H1 (cell line): ENCODE measurements at regions not wholly inside any gene's neighbourhood (a gene's known extent, or its start where the extent isn't known, plus 50 kb on each side); places are given as distances from the start of the nearest gene placed in this dataset.

Experiments used
- CTCF ChIA-PET: fragments of 300-600 bp; sonication (Branson Sonifier 250); formaldehyde crosslinking; loops from one replicate; lab custom pipeline; 2021; ENCODE audit not compliant: partially characterized antibody; lab: Charles Lee
- POLR2A ChIA-PET: fragments of 300-600 bp; sonication (Branson Sonifier 250); formaldehyde crosslinking; loops from one replicate; lab custom pipeline; 2021; ENCODE audit warnings: inconsistent platforms; ENCODE audit not compliant: partially characterized antibody; lab: Charles Lee
- DNase-seq, 2 experiments: peaks; one replicate each; pipeline versions ENCODE4 v3.0.0 to v3.0.0-alpha.2; 2010 to 2022; ENCODE audit warnings: low spot score in 2 of 2, low read depth in 1 of 2, mixed read lengths in 1 of 2
- FAIRE-seq: peaks from 2 replicates; lab custom pipeline; 2011; peaks lifted over from hg19 to GRCh38; lab: Jason Lieb, UNC
- H2AFZ ChIP-seq: 2 replicates; pipeline ENCODE4 v1.8.1; 2012; ENCODE audit warnings: low read length, inconsistent platforms
- H2AK5ac ChIP-seq: 2 replicates; pipeline ENCODE4 v1.6.1; 2013; ENCODE audit warnings: low read depth, low read length
- H2BK120ac ChIP-seq: replicated peaks from 2 replicates; pipeline ENCODE3; 2013; ENCODE audit warnings: low read depth, low read length, inconsistent platforms
- H2BK12ac ChIP-seq: 2 replicates; pipeline ENCODE4 v1.6.1; 2013; ENCODE audit warnings: low read depth, low read length
- H2BK15ac ChIP-seq: 2 replicates; pipeline ENCODE4 v1.6.1; 2013; ENCODE audit warnings: low read length
- H2BK20ac ChIP-seq: 2 replicates; pipeline ENCODE4 v1.6.1; 2013; ENCODE audit warnings: low read length
- H2BK5ac ChIP-seq: 2 replicates; pipeline ENCODE4 v1.6.1; 2013; ENCODE audit warnings: low read depth, low read length
- H3K14ac ChIP-seq: 2 replicates; pipeline ENCODE4 v1.6.1; 2013; ENCODE audit warnings: inconsistent platforms; ENCODE audit not compliant: insufficient read length
- H3K18ac ChIP-seq: 2 replicates; pipeline ENCODE4 v1.6.1; 2013; ENCODE audit warnings: low read length; ENCODE audit errors: extremely low read depth
- H3K23ac ChIP-seq: 2 replicates; pipeline ENCODE4 v1.6.1; 2013; ENCODE audit warnings: inconsistent platforms; ENCODE audit not compliant: insufficient read length
- H3K23me2 ChIP-seq: 2 replicates; pipeline ENCODE4 v1.6.1; 2013; ENCODE audit warnings: low read depth, low read length
- H3K27ac ChIP-seq: 2 replicates; pipeline ENCODE4 v1.6.1; 2011; ENCODE audit warnings: low read depth, low read length, inconsistent platforms
- H3K27me3 ChIP-seq, 4 experiments: replicated peaks in 1 of 4; 1 replicate in 1 of 4; 2 replicates in 3 of 4; pipeline versions ENCODE4 v1.6.1 to v1.8.1; 2011 to 2013; ENCODE audit warnings: low read length in 3 of 4, mild to moderate bottlenecking in 3 of 4, inconsistent platforms in 2 of 4, mixed read lengths in 2 of 4, moderate library complexity in 1 of 4; ENCODE audit not compliant: control insufficient read depth in 3 of 4, insufficient read depth in 3 of 4; ENCODE audit errors: extremely low read depth in 1 of 4
- H3K36me3 ChIP-seq, 4 experiments: 2 replicates each; pipeline versions ENCODE4 v1.6.1 to v1.8.1; 2011 to 2013; ENCODE audit warnings: mild to moderate bottlenecking in 4 of 4, low read length in 3 of 4, moderate library complexity in 2 of 4, control low read depth in 1 of 4, inconsistent platforms in 1 of 4; ENCODE audit not compliant: insufficient read depth in 4 of 4, control insufficient read depth in 2 of 4
- H3K4ac ChIP-seq: replicated peaks from 2 replicates; pipeline ENCODE3; 2013; ENCODE audit warnings: low read length, low read depth, mixed read lengths, inconsistent platforms; ENCODE audit not compliant: insufficient read length
- H3K4me1 ChIP-seq, 4 experiments: replicated peaks in 1 of 4; 1 replicate in 1 of 4; 2 replicates in 3 of 4; pipeline versions ENCODE4 v1.6.1 to v1.8.1; 2011 to 2013; ENCODE audit warnings: low read length in 3 of 4, inconsistent platforms in 2 of 4, mixed read lengths in 1 of 4; ENCODE audit not compliant: insufficient read depth in 4 of 4, control insufficient read depth in 3 of 4
- H3K4me2 ChIP-seq, 2 experiments: 2 replicates each; pipeline versions ENCODE4 v1.6.1 to v1.8.1; 2011 to 2013; ENCODE audit warnings: low read depth in 2 of 2, low read length in 2 of 2, control low read depth in 1 of 2, inconsistent platforms in 1 of 2, mild to moderate bottlenecking in 1 of 2; ENCODE audit not compliant: insufficient read depth in 1 of 2
- H3K4me3 ChIP-seq, 4 experiments: fragments of 200-600, 300-600 bp in 1 of 4; sonication (generic), shearing (Covaris generic), sonication (Bioruptor Twin) in 1 of 4; 2 replicates each; pipeline versions ENCODE4 v1.5.1 to v1.8.1; 2011 to 2016; ENCODE audit warnings: low read length in 4 of 4, low read depth in 3 of 4, control low read depth in 2 of 4, inconsistent platforms in 2 of 4, mild to moderate bottlenecking in 2 of 4, mixed read lengths in 1 of 4, moderate library complexity in 1 of 4; ENCODE audit not compliant: insufficient read depth in 2 of 4; ENCODE audit errors: extremely low read depth in 1 of 4
- H3K56ac ChIP-seq: replicated peaks from 2 replicates; pipeline ENCODE3; 2013; ENCODE audit warnings: low read depth, mild to moderate bottlenecking, mixed read lengths, low read length, inconsistent platforms; ENCODE audit not compliant: insufficient read length
- H3K79me1 ChIP-seq: 2 replicates; pipeline ENCODE4 v1.6.1; 2013; ENCODE audit warnings: low read depth, low read length, control low read depth
- H3K79me2 ChIP-seq, 2 experiments: 2 replicates each; pipeline versions ENCODE4 v1.6.1 to v1.8.1; 2012 to 2013; ENCODE audit warnings: low read length in 2 of 2, mild to moderate bottlenecking in 2 of 2, inconsistent platforms in 1 of 2; ENCODE audit not compliant: insufficient read depth in 2 of 2, control insufficient read depth in 1 of 2
- H3K9ac ChIP-seq, 4 experiments: replicated peaks in 1 of 4; 1 replicate in 1 of 4; 2 replicates in 3 of 4; pipeline versions ENCODE4 v1.6.1 to v1.8.1; 2011 to 2013; ENCODE audit warnings: low read depth in 3 of 4, low read length in 3 of 4, control low read depth in 2 of 4, mild to moderate bottlenecking in 2 of 4, moderate library complexity in 2 of 4, inconsistent platforms in 1 of 4; ENCODE audit errors: extremely low read depth in 1 of 4
- H3K9me3 ChIP-seq, 2 experiments: 2 replicates each; pipeline versions ENCODE4 v1.6.1 to v1.8.1; 2012 to 2013; ENCODE audit warnings: mild to moderate bottlenecking in 2 of 2, moderate library complexity in 2 of 2, control low read depth in 1 of 2, inconsistent platforms in 1 of 2, low read depth in 1 of 2, low read length in 1 of 2, mixed read lengths in 1 of 2; ENCODE audit not compliant: insufficient read depth in 2 of 2
- H4K20me1 ChIP-seq, 2 experiments: replicated peaks in 1 of 2; 2 replicates each; pipeline versions ENCODE3 to v1.8.1; 2011 to 2013; ENCODE audit warnings: inconsistent platforms in 2 of 2, low read length in 2 of 2, mild to moderate bottlenecking in 1 of 2; ENCODE audit not compliant: insufficient read depth in 2 of 2, control insufficient read depth in 1 of 2
- H4K5ac ChIP-seq: 2 replicates; pipeline ENCODE4 v1.6.1; 2013; ENCODE audit warnings: low read length, low read depth, mixed read lengths, inconsistent platforms; ENCODE audit not compliant: insufficient read length
- H4K8ac ChIP-seq: 2 replicates; pipeline ENCODE4 v1.8.0; 2013; ENCODE audit warnings: mild to moderate bottlenecking, moderate library complexity, low read length, inconsistent platforms; ENCODE audit not compliant: insufficient read depth; ENCODE audit errors: extremely low read depth
- H4K91ac ChIP-seq: replicated peaks from 2 replicates; pipeline ENCODE3; 2013; ENCODE audit warnings: low read length, mixed read lengths, inconsistent platforms; ENCODE audit not compliant: insufficient read length
- POLR2A ChIP-seq, 2 experiments: IDR thresholded peaks; 1 replicate in 1 of 2; 2 replicates in 1 of 2; pipeline ENCODE4 v1.6.1; 2011; ENCODE audit warnings: low read depth in 2 of 2, low read length in 2 of 2, mild to moderate bottlenecking in 2 of 2; ENCODE audit errors: control extremely low read depth in 1 of 2
- WGBS, 2 experiments: shearing (Covaris generic) in 1 of 2; methylation state at CpG; one replicate each; pipeline versions ENCODE4 v1.1.6 to v1.1.7; 2013 to 2015; ENCODE audit warnings: low lambda C conversion rate in 2 of 2, mixed read lengths in 2 of 2, inconsistent platforms in 1 of 2, low coverage in 1 of 2, missing lambda C conversion rate in 1 of 2; ENCODE audit not compliant: insufficient replicate concordance in 2 of 2, insufficient coverage in 1 of 2, insufficient read length in 1 of 2; ENCODE audit errors: extremely low coverage in 1 of 2, missing lambda C conversion rate in 1 of 2; 5-methylcytosine and 5-hydroxymethylcytosine counted together
- TF ChIP-seq, protein P1 (sequence below): IDR thresholded peaks from 2 replicates; pipeline ENCODE4 v1.6.1; 2012; ENCODE audit warnings: low read length, inconsistent platforms

DNA sequence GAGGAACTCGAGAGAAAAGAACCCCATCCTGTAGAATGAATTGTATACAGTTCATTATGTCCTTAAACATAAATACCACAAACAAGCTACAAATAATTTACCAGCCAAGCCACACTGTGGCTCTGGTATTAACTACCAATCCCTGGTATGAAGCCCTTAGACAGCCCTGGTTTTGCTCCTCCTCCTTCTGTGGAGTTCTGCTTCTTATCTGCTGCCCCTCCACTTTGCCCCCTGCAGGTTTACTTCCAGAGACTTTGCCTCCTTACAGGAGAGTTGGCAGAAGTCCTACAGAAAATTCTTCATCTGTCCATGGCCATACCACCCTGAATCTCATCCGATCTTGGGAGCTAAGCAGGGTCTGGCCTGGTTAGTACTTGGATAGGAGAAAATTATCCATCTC, 219.8 kb downstream of the ACTL7B start:
- no peak overlapping the region for H4K5ac ChIP-seq
- H2BK120ac ChIP-seq = no peak overlapping the region
- no peaks in the 10 kb centered on the region for H4K20me1 ChIP-seq
- no peak for DNase-seq
- no peak overlapping the region for H2AK5ac ChIP-seq
- POLR2A ChIA-PET = interaction anchor here (1.1 kb wide), 1 partner anchor 116 kb away, joined by 3 read pairs; no protein-coding TSS in a partner anchor
- no peak overlapping the region for H4K8ac ChIP-seq
- CTCF ChIA-PET = interaction anchor here (0.8 to 1.0 kb wide), 4 partner anchors 11 to 227 kb away, joined by 3 to 4 read pairs (median 3); no protein-coding TSS in a partner anchor
- H2BK5ac ChIP-seq = no peak overlapping the region
- no peak for TF ChIP-seq POLR2A (IDR thresholded peaks at IDR 0.05; ENCODE audit: control extremely low read depth in 1 of 2, low read depth in 2 of 2, low read length in 2 of 2)
- TF ChIP-seq, protein P1, sequence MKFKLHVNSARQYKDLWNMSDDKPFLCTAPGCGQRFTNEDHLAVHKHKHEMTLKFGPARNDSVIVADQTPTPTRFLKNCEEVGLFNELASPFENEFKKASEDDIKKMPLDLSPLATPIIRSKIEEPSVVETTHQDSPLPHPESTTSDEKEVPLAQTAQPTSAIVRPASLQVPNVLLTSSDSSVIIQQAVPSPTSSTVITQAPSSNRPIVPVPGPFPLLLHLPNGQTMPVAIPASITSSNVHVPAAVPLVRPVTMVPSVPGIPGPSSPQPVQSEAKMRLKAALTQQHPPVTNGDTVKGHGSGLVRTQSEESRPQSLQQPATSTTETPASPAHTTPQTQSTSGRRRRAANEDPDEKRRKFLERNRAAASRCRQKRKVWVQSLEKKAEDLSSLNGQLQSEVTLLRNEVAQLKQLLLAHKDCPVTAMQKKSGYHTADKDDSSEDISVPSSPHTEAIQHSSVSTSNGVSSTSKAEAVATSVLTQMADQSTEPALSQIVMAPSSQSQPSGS = no peak
- H3K18ac ChIP-seq = no peak overlapping the region
- no peak overlapping the region for H3K4me3 ChIP-seq
- no peak overlapping the region for H3K4ac ChIP-seq
- 91% methylated on average over 2 of the region's 2 CpGs; no CpG with 5 or more reads in 1 of the 2 experiments for WGBS, 2 experiments
- no peak overlapping the region for H2BK15ac ChIP-seq
- H3K27me3 ChIP-seq = no peaks in the 10 kb centered on the region
- no peaks in the 10 kb centered on the region for H3K23me2 ChIP-seq
- H4K91ac ChIP-seq = no peak overlapping the region
- no peaks in the 10 kb centered on the region for H3K79me2 ChIP-seq
- peaks cover 0 to 6% (median 0%) of the 10 kb centered on the region in 4 experiments; a peak in 1 of 7 replicates for H3K4me1 ChIP-seq
- no peaks in the 10 kb centered on the region for H3K36me3 ChIP-seq
- H3K4me2 ChIP-seq = no peak overlapping the region
- H3K27ac ChIP-seq = no peak overlapping the region
- H3K9ac ChIP-seq = no peak overlapping the region
- no peak overlapping the region for H3K56ac ChIP-seq
- no peak overlapping the region for H3K14ac ChIP-seq
- no peaks in the 10 kb centered on the region for H3K79me1 ChIP-seq
- FAIRE-seq = no peak
- no peak overlapping the region for H2BK12ac ChIP-seq
- H2AFZ ChIP-seq = no peak overlapping the region
- no peak overlapping the region for H3K23ac ChIP-seq
- H3K9me3 ChIP-seq = no peaks in the 10 kb centered on the region
- H2BK20ac ChIP-seq = no peak overlapping the region
